ENCODE measurements at regions not wholly inside any gene's neighbourhood (a gene's known extent, or its start where the extent isn't known, plus 50 kb on each side); places are given as distances from the start of the nearest gene placed in this dataset.
A peak's percentile ranks its signal among the peaks of the same experiment; 100 is the strongest.

DNA sequence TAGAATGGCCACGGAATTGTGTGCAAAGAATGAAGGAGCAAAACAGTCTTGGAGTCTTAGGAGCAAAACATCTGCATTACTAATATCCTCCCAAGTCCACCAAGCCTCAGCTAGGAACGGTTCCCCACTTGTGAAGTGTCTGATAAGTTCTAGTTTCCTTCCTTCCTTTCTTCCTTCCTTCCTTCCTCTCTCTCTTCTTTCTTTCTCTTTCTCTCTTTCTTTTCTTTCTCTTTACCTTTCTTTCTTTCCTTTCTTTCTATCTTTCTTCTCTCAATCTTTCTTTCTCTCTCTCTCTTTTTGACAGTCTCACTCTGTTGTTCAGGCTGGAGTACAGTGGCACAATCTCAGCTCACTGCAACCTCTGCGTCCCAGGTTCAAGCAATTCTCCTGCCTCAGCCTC is 160.8 kb downstream of the FOXL1 start:
- DNase-seq (ENCODE audit: low read depth in 1 of 2, low spot score in 1 of 2), result no peak

DNA sequence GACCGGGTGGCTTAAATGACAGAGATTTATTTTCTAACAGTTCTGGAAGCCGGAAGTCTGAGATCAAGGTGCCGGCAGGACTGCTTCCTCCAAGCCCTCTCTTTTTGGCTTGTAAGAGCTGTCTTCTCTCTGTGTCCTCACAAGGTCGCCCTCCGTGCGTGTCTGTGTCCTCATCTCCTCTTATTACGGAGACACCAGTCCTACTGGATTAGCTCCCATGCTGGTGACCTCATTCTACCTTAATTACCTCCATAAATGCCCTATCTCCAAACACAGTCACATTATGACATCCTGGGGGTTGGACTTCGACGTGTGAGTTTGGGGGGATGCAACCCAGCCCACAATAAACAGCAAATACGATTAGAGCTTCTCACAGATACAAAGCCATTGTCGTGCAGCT is 161.5 kb downstream of the FOXL1 start:
- DNase-seq (ENCODE audit: low read depth in 1 of 2, low spot score in 1 of 2), result no peak

DNA sequence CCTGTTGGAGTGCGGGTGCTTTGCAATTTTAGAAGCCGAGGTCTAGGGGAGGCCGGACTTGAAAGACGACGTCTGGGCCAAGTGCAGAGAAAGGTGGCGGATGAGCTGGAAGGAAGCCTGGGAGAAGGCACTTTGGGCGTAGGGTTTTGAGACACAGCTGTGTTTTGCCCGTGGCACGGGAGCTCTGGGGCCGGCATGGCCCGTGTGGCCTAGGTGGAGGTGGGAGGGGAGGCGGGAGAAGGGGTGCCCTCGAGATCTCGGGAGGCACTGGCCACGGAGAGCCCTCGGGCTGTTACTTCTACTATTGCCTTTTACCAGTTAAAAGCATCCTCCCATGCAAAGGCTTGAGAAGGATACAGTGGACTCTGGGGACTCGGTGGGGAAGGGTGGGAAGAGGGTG is 161.9 kb downstream of the FOXL1 start:
- DNase-seq (ENCODE audit: low read depth in 1 of 2, low spot score in 1 of 2), result no peak

DNA sequence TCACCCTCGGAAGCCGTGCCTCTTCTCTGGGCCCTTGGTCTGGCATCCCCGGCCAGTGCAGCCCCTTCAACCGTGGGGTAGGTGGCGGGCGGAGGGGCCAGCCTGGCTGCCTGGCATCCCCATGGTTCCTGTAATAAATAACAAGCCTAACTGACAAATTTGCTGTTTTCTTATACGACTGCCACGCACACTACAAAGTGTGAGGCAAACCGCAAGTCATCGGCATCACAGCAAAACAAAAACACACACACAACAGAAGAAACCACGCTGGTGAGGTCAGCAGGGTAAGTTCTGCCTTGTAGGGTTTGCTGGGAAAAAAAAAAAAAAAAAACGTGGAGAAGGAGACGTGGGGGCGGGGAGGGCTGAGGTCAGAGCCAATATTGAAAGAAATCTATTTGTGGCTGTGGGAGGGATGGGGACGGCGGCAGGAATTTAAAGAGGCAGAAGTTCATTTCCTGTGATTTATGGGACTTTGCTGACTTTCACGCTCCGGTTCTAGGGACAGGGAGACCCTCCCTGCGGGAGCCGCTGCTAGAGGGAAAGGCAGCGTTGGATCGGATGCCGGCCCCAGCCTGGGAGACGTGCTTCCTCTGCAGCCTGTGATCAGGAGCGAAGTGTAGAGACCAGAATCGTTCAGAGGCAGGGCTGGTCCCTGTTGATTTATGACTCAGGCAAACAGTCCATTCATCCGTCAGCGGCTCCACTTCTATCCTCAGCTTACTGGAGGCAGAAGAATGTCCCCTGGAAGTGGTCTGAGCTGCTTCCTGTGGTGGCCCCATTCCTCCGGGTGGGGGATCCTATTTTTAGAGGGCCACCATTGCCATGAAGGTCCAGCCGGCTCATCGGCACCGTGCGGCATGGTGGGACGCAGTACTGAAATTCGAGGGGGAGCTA is 162.8 kb downstream of the FOXL1 start:
- no peak for DNase-seq (ENCODE audit: low read depth in 1 of 2, low spot score in 1 of 2)

DNA sequence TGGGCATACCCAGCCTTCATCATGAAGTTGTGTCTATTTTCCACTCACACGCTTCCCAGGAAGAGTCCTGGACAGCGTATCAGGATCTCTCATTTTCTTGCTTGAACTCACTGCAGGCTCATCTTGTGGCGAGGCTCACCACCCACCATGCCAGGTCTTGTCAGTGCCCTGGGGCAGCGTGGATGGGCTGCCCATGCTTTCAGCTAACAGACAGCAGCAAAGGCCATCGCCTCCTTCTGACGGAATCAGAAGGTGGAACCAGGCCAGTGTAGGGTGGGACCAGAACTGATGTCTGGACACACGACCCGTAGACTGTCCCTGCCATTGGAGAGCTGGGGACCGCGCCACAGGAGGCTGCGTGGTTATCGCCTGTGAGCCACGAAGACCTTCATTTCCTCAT is 169.4 kb downstream of the FOXL1 start:
- DNase-seq (ENCODE audit: low read depth in 1 of 2, low spot score in 1 of 2), result no peak

DNA sequence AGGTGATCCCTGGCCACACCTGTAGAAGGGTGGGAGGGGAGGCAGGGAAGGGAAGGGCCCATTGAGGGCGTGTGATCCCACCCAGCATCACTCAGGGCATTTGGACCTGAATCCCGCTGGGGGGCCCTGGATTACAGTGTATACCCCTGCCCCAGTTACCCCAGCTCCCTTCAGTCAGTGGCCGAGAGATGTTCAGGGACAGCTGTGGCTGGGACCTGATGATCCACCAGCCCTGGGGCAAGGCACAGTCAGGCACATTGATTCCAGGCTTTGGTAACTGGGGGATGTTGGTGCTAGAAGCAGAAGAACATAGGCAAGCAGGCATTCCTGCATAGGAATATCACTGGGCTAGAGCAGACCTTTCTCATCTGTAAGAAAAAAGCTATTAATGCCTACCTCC is 170.3 kb downstream of the FOXL1 start:
- DNase-seq (ENCODE audit: low read depth in 1 of 2, low spot score in 1 of 2), result no peak

DNA sequence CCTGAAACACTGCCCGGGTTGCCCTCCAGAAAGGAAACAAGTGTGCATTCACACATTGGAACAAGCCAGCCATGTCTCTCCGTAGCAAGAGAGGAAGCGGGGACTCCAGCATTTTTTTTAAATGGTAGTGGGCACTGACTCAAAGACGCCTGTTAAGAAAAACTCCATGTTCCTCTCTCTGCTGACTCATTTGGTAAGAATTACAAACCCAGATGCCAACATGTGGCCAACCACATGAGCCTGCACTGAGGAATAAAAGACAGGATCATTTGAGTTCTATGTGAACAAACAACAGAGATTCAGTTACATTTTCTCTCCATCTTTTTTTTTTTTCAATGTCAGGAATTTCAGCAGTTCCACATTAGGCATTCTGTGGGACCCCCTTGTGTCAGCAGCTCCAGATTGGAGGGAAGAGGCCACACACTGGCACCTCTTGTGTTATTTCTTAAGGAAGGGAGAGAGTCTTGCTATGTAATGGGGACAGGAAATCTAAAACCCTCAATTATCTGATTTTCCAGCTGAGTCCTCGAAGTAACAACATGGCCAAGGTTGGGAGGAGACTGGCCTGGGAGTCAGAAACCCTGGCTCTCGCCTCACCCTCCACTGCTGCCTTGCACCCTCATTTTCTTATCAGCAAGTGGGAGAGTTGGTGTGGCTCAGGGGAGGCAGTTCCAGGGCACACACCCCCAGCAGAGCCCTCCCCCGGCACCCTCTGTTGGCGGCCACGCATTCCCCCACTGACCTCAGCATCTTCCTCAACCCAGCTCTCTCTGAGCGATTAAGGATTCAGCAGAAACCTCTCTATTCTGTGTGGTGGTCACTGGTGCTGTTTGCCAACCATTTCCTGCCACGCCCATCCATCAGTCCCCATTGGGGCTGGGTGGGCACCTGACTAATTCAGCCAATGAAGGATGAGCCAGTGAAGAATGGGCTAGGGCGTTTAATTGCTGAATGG is 173.0 kb downstream of the FOXL1 start:
- no peak for DNase-seq (ENCODE audit: low read depth in 1 of 2, low spot score in 1 of 2)

DNA sequence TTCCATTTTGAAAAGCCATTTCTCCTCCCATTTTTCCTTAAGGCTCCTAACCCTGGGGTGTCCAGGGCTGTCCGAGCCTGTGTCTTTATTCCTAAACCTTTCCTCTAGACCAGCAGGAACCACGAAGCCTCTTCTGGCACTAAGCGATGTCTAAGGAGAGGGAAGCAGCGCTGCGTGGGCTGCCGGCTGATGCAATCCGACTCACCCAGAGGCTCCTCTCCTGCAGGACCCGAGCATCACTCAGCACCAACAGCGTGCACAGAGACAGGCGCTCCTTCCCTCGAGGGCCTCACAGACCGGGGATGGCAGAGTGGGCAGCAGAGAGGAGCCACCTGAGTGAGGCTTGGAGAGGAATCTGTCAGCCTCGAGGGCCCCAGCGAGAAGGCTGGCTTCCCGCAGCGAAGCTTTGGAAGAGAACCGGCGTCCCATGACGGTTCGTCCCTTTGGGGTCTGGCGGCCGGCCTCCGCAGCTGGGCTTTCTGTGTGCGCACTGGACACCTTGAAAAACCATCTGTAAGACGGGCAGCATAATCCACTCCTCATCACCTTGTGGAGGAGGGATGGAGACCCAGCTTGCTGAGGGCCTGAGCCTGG is 174.3 kb downstream of the FOXL1 start:
- no peak for DNase-seq (ENCODE audit: low read depth in 1 of 2, low spot score in 1 of 2)

DNA sequence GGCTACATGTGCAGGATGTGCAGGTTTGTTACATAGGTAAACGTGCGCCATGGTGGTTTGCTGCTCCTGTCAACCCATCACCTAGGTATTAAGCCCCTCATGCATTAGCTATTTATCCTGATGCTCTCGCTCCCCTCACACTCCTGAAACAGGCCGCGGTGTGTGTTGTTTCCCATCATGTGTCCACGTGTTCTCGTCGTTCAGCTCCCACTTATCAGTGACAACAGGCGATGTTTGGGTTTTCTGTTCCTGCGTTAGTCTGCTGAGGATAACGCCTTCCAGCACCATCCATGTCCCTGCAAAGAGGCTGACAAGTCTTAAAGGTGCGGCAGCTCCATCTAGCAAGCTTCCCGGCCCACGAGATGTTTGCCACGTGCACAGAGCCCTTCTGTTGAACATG is 175.1 kb downstream of the FOXL1 start:
- no peak for DNase-seq (ENCODE audit: low read depth in 1 of 2, low spot score in 1 of 2)

DNA sequence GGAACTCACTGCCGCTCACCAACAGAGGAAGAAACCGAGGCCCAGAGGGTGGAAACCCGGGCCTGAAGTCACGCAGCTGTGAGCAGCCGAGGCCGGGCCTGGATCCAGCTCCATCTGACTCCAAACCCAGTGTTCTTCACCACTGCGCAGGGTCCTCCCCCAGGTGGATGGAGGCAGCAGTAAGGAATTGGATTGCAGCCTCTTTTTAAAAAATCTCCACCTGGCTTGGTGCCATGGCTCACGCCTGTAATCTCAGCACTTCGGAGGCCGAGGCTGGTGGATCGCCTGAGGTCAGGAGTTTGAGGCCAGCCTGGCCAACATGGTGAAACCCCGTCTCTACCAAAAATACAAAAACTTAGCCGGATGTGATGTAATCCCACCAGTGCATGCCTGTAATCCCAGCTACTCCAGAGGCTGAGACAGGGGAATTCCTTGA is 177.2 kb downstream of the FOXL1 start:
- no peak for DNase-seq (ENCODE audit: low read depth in 1 of 2, low spot score in 1 of 2)

DNA sequence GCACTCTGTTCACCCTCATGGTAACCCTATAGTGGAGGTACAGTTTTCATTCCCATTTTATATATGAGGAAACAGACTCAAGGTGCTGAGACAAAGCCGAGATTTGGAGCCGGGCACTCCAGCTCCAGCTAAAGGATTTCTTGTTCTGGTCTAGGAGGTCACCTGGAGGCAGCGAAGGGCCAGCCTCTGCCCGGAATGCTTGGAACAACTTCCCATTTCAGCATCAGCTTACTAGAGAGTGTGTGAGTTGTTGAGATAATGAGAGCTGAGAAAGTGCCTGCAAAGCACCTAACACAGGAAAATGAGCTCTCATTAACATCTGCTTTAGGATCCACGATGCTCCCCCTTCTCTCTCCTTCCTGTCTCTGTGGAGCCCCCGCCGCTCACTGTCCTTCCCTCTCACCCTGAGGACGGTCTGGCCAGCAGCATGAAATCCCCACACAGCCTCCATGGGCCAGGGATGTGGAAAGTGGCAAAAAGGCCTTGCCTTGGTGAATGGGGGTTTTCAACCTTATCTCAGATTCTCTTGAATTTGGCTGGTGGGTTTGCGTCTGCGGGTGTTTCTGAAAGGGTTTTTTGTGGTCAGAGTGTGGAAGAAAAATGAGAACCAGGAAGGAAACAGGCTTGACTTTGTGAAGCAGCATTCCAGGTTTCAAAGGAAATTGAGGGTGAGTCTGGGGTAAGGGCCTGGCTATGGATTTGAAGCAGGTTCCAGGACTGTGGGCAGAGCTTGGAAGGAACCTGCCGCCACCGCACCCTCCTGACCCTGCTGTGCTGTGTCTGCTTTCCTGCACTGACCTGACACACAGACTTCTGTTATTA is 178.7 kb downstream of the FOXL1 start:
- no peak for DNase-seq (ENCODE audit: low read depth in 1 of 2, low spot score in 1 of 2)

DNA sequence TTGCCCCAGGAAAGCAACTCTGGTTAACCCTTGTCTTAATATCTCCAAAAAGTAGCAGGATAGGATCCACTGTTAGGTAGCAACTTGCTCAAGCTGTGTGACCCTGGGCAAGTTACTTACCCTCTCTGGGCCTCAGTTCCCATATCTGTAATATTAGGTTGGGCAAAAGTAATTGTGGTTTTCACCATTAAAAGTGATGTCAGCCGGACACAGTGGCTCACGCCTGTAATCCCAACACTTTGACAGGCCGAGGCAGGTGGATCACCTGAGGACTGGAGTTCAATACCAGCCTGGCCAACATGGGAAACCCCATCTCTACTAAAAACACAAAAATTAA is 179.3 kb downstream of the FOXL1 start:
- no peak for DNase-seq (ENCODE audit: low read depth in 1 of 2, low spot score in 1 of 2)

DNA sequence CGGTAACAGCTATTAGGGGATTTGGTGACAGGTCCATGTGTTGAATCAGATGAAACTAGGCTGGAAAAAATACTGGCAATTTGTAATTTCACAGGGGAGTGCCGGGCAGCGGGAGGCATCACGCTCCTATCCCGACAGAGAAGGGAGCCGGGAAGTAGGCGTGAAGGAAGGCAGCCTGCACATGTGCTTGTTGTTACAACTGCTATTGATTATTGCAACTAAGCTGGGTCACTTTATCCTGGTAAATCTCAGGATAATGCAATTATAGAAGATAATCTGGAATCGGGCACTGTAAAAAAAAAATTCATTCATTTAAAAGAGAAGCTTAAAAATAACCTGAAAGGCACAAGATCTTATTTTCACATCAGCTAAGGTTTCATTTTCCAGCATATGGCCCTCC is 180.6 kb downstream of the FOXL1 start:
- DNase-seq (ENCODE audit: low read depth in 1 of 2, low spot score in 1 of 2), result no peak

DNA sequence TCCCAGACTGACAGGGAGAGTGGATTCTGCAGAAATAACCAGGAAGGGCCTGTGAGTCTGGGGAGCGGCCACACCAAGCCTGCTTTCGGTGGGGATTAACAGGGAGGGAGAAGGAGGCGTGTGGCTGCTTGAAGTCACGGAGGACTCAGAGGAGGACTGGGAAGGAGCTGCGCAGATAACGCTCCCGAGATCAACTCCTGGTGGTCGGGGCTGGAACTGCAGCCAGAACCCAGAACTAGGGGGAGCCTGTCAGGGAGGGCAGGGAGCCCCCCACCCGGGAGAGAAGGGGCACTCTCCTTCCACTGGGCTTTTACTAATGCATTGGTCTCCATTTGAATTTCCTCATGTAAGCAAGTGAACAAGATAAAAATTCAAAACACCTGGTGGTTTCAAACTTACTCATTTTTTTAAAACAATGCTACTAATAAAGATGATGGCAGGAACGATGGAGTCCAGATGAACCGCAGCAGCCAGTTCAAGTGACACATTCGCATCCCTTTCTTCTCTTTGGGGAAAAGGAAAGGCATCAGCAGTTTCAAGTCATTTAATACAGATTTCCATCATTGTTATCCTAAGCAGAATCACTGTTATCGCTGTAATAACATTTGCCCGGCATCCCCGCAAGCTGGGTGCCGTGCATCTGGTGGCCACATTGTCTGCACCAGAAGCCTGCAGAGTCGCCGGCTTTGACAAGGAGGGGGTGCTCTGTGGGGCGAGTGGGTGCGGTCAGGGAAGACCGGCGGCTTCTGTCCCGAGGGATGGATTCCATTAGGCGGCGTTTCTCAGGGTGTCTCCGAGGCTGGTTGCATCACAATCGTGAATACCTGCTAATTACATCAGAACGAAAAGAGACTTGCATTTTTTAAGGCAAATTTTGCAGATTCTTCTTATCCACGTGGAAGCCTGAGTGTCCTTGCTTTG is 183.0 kb downstream of the FOXL1 start:
- DNase-seq (ENCODE audit: low read depth in 1 of 2, low spot score in 1 of 2), result peak in 1 of 2 donors; percentile 5

DNA sequence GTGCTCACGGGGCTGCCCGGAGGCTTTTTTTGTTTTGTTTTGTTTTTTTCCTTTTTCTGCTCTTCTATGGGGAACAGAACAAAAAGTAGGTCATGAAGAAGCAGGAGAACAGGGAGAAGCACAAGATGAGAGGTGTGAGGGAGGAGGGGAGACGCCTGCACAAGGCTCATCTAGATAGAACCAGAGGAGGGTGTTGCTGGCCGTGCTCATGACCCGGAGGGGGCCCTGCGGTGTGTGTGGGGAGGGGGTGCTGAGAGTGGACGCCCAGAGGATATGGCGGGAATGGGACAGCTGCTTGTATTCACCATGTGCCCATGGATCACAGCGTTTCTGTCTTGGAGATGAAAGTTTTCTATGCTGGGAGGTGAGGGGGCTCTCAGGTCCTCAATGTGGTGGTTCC is 183.7 kb downstream of the FOXL1 start:
- no peak for DNase-seq (ENCODE audit: low read depth in 1 of 2, low spot score in 1 of 2)

DNA sequence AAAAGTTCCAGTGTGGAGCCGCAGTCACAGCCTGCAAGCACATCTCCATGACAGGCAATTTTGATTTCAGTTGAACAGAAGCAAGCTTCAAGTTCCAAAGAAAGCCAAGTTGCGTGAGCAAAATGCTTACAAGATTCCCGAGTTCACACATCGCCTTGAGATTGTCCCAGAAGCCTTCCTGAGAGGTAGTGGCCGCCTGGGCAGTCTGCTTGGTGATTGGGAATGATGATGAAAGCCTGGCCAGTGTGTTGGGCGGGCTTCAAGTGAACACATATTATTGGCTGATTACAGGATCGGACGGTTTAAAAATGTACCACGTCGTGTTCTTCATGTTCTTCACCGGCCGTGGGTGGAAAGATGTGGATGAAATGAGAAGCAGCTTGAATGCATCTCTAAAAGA is 185.5 kb downstream of the FOXL1 start:
- no peak for DNase-seq (ENCODE audit: low read depth in 1 of 2, low spot score in 1 of 2)

DNA sequence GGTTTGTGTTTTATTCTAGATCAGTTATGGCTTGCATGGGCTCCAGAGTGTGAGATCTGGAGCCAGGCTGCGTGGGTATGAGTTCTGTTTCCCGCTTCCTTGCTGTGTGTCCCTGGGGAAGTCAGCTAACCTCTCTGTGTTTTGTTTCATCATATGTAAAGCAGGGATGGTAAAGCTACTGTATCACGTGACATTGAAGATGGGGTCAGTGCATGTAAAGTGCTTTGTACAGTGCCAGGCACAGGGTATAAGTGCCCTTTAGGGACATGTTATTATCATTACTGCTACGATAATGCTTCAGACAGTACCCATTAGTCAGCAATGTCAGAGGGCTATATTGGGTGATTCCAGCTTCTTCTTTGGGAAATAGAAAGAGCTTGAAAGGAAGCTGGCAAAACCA is 186.2 kb downstream of the FOXL1 start:
- DNase-seq (ENCODE audit: low read depth in 1 of 2, low spot score in 1 of 2), result no peak

DNA sequence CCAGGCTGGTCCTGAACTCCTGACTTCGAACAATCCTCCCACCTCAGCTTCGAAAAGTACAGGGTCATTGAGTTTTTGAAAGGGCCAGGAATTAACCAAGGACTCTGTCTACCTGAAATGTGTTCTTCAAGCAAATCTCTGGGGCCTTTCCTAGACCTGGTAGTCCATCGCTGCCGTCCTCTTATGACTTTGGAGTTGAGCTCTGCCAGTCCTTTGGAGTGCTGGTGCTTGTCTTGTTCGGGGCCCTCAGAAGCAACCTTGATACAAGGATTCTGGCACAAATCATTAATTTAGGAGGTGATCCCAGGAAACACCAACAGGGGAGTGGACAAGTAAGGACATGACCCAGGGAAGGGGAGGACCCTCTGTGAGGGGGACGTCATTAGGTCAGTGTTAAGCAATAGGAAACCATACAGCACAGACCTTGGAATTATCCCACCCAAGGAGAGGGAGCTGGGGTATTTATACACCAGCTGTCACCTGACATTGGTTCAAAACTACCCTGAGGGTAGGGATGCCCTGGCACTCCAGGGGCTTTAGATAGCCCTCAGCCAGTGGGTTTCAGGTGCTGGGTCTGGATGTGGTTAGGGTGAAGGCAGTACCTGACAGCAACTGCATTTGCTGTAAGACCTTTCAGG is 187.2 kb downstream of the FOXL1 start:
- no peak for DNase-seq (ENCODE audit: low read depth in 1 of 2, low spot score in 1 of 2)

DNA sequence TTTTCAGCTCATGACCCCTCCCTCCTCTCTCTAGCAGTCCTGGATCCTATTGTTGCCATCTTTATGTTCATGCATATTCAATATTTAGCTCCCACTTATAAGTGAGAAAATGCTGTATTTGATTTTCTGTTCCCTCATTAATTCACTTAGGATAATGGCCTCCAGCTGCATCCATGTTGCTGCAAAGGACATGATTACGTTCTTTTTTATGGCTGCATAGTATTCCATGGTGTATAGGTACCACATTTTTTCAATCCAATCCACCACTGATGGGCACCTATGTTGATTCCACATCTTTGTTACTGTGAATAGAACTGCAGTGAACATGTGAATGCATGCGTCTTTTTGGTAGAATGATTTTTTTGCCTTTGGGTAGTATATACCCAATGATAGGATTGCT is 188.4 kb downstream of the FOXL1 start:
- no peak for DNase-seq (ENCODE audit: low read depth in 1 of 2, low spot score in 1 of 2)
